ENCODE measurements at regions not wholly inside any gene's neighbourhood (a gene's known extent, or its start where the extent isn't known, plus 50 kb on each side); places are given as distances from the start of the nearest gene placed in this dataset.
"Not testable (repeated sequence)": the region's sequence is repeated elsewhere in the genome, so short reads cannot be mapped to it uniquely, and the experiment has no call there.

DNA sequence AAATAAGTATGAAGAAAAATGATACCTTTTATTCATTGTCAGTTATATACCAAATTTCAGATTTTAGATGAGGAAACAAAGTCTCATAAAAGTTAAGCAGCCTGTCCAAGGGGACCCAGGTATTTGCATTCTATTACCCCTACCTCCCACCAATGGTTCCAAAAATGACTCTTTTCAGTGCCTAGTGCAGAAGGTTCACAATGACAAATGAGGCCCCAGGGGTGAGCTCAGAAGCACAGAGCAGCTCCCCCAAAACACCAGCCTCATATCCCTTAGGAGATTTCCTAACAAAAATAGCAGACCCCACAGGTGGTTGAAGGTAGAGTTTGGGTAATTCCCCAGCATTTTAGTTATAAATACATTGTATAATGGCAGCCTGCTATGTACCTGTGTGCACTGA lies 168.6 kb downstream of the REEP3 start:
- no peak for TF ChIP-seq CTCF (IDR thresholded peaks at IDR 0.05; ENCODE audit: low read depth, low read length)
- no peak overlapping the region for H3K4me3 ChIP-seq (replicated peaks in 1 of 2; ENCODE audit: low read depth in 2 of 2, low read length in 2 of 2)
- no peak for DNase-seq (ENCODE audit: low read depth in 2 of 2)

- no peak overlapping the region for H3K4me3 ChIP-seq (replicated peaks in 1 of 2; ENCODE audit: low read depth in 2 of 2, low read length in 2 of 2)
- DNase-seq (ENCODE audit: low read depth in 2 of 2): peak in 1 of 2 donors; percentile 77
- no peak for TF ChIP-seq CTCF (IDR thresholded peaks at IDR 0.05; ENCODE audit: low read depth, low read length)
Measured at GRCh38 chr10:63692220-63692896, 171.2 kb downstream of the REEP3 start.

- not testable (repeated sequence) for H3K4me3 ChIP-seq (replicated peaks in 1 of 2; ENCODE audit: low read depth in 2 of 2, low read length in 2 of 2)
Measured at GRCh38 chr10:63693021-63693420, 171.8 kb downstream of the REEP3 start.

GRCh38 chr10:63696205-63696604 lies 175.0 kb downstream of the REEP3 start:
- no peak overlapping the region for H3K4me3 ChIP-seq (replicated peaks in 1 of 2; ENCODE audit: low read depth in 2 of 2, low read length in 2 of 2)
- no peak for DNase-seq (ENCODE audit: low read depth in 2 of 2)
- no peak for TF ChIP-seq CTCF (IDR thresholded peaks at IDR 0.05; ENCODE audit: low read depth, low read length)

More at GRCh38 chr10:63693021-63693420, 171.8 kb downstream of the REEP3 start:
- DNase-seq (ENCODE audit: low read depth in 2 of 2): peak in 1 of 2 donors; percentile 50

DNA sequence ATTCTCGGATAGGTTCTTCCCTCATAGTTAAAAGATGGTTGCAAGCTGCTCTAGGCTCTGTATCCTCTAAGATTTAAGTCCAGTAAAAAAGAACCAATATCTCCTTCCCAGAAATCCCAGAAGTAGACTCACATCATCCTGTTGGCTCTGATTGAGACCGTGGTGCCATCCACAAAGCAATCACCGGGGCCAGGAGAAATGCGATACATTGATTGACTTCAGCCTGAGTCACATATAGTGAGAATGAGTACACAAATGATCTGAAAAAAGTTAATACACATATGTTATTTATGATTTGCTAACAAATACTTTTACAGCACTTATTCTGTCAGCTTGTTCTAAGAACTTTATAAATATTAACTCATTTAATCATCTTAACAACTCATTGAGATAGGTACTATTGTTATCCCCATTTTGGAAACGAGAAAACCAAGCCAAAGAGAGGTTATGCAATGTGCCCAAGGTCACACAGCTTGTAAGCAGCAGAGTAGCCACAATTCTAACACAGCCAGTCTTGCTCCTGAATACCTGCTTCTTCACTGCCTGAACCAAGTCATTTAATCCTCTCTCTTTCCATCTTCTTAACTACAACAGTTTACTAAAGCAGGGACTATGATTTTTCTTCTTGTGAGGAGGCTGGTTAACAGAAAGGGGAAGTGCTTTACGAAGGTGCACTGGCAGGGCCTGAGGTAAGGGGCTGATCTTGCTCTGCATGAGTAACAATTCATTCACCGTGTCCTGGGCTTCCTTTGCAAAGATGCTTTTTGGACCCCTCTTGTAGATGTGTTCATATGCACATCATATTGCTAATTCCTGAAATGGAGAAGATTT lies 177.0 kb downstream of the REEP3 start:
- H3K4me3 ChIP-seq (replicated peaks in 1 of 2; ENCODE audit: low read depth in 2 of 2, low read length in 2 of 2): no peak overlapping the region
- TF ChIP-seq CTCF (IDR thresholded peaks at IDR 0.05; ENCODE audit: low read depth, low read length): no peak
- no peak for DNase-seq (ENCODE audit: low read depth in 2 of 2)

GRCh38 chr10:63698787-63699150 lies 177.6 kb downstream of the REEP3 start:
- H3K4me3 ChIP-seq (replicated peaks in 1 of 2; ENCODE audit: low read depth in 2 of 2, low read length in 2 of 2): no peak overlapping the region
- peak in 1 of 2 donors; percentile 55 for DNase-seq (ENCODE audit: low read depth in 2 of 2)
- TF ChIP-seq CTCF (IDR thresholded peaks at IDR 0.05; ENCODE audit: low read depth, low read length): no peak

DNA sequence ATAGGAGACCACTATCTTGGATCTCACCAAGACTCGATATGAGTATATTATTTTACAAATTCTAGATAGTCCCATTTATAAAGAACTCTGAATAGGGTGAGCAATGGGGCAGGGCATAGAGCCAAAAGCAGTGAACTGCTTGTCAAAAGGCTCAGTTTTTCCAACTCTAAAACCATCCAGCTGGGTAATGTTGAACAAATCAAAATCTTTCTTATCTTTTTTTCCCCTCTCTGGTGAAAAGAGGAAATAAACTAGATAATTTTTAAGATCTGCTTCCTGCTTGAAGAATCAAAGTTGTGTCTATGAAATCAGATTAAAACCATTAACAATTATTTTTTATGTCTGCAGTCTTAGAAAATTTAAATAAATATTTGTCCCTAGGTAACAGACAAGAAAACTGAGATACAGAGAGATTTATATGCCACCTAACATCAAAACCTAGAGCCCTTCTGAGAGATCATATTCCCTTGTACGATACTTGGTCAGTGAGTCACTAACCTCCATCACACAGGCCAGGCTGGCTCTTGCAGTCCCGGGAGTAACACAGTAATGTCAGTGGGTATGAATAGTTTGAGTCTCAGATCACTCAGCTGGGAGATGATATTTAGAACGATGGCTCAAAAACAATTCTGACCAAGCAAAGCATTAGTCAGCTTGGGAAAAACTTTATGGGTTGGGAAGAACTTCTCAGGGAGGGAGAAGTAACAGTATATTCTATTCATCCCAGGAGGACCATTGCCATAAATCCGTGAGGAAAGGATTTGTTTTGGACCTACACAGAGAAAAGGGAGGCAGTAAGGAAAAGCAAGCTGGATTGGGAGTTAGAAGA lies 178.8 kb downstream of the REEP3 start:
- no peak overlapping the region for H3K4me3 ChIP-seq (replicated peaks in 1 of 2; ENCODE audit: low read depth in 2 of 2, low read length in 2 of 2)
- peak; percentile 94 to 99 for DNase-seq (ENCODE audit: low read depth in 2 of 2)
- TF ChIP-seq CTCF (IDR thresholded peaks at IDR 0.05; ENCODE audit: low read depth, low read length): no peak
